ENCODE measurements at regions not wholly inside any gene's neighbourhood (a gene's known extent, or its start where the extent isn't known, plus 50 kb on each side); places are given as distances from the start of the nearest gene placed in this dataset.

DNA sequence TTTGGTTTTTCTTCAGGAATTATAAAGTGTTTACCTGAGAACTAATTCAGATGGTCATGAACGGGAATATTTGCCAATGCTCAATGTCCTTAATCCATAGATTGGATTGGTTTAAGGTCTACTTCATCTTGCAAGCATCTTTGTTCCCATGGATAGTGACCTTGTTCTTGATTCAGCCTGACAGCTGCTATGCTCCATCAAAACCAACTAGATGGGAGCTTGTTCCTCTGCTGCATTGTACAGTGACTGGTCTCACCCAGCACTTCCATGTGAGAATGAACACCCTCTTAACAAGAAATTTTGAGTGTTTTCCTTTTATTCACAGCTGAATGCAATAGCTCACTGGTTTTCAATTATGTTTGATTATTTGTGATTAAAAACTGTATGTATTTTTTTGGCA, 312.6 kb upstream of the ACTBL2 start:
- no peak for DNase-seq (ENCODE audit: low spot score)

DNA sequence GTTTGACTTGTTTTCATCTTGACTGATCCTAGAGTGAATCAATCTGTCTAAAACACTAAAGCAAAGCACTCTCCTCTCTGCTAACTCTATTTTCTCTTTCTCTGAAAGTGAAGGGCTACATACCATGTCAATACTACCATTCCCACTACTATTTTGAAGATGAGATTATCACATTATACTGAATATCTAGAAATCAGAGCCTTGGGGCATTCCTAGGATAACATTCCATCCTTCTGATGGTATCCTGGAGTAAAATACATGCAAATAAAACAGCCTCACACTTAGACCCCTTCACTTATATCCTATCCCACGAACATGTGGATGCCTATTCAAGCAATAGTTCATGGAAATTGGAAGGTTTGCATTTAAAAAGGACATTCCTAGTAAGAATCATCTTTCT, 309.3 kb upstream of the ACTBL2 start:
- no peak for DNase-seq (ENCODE audit: low spot score)

DNA sequence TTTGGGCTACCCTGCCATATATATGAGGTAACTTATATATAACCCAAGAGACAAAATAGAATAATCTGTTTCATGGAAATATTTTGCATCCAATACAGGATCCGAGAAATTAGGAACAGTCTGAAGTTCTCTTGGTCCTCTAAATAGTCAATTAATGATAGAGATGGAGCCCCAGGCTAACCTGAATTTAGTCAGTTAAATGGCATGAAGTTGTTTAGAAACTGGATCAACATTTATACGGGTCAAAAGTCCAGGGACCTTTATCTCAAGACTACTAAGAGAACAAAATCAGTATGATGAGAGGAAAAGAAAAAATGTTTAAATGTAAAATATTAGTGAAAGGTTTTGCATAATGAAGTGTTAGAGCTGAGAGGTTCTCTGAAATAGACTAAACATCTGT, 303.3 kb upstream of the ACTBL2 start:
- no peak for DNase-seq (ENCODE audit: low spot score)

DNA sequence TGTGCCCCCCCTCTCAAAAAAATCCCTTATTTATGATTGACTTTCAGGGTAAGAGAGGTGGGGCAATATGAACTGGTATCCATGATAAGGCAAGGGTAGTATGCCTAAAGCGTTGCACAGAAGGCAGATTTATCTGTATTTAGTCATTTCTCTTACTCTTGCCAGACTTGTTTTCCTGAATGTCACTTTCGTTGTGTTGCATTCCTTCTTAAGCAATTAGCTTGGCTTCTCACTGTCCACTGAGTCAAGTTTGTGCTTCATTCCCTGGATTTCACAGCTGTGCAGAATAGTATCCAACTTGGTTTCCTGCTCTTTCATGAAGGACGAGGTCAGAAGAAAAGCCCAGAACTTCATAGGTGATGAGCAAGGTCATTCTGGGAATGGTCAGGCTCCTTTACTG, 301.5 kb upstream of the ACTBL2 start:
- peak; percentile 33 for DNase-seq (ENCODE audit: low spot score)

DNA sequence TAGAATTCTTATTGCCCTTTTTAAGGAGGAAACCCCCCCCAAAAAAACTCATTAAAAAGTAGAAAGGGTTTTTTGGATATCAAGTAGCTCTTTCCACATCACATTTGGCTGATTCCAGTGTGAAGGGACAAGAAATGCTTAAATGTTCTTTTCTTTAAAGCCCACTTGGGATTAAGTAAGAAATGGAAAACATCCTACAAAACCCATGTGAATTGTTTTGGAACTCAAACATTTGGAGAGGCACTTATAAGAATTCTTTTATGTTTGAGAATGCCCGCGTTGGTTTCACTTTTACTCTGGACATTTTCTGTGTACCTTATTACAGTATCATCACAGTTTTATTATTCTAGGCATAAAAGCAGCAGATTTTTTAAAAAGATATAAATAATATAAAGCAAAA, 301.1 kb upstream of the ACTBL2 start:
- DNase-seq (ENCODE audit: low spot score), result no peak

DNA sequence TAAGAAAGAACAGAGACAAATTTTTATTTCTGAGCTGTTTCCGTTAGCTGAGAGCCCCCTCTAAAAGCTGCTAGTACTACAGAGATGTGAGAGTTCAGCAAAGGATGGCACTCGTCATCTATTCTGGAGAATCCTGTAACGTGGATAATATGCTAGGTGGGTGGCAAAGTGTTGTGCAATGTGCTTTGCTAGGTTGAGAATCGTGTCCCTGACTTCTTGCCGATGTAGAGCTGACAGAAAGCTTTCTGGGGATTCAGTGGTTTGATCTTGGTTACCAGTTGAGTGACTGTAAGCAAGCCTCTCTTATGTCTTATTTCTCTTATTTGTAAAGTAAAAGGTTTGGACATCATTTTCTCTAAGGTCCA, 298.3 kb upstream of the ACTBL2 start:
- no peak for DNase-seq (ENCODE audit: low spot score)

DNA sequence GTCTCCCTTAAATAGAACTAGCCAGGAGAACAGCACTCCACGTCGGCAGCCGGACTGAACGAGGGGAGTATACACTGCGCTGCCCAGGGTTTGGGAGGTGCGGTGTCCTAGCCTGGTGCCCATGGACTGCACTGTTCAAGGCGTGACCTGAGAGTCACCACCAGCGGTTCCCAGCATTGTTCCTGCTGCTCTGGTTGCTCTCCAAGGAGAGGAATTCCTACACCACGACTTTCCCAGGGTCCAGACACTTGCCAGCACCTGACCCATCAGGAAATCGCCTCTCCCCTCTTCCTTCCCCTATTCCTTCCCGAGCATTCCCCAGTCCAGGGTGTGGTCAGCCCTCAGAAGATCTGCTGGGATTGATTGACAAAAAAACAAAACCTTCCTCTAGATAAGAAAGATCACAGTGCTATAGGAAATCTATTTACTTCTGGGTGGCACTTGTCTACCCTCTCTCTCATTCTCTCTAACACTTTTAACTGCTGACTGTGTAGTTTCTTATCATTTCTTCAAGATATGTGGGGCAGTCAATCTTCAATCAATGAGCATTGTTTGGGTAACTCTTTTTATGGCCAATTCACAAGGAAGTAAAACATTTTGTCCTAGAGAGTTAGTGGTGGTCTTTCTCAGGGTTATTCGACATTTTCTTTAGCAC, 297.8 kb upstream of the ACTBL2 start:
- DNase-seq (ENCODE audit: low spot score), result no peak

DNA sequence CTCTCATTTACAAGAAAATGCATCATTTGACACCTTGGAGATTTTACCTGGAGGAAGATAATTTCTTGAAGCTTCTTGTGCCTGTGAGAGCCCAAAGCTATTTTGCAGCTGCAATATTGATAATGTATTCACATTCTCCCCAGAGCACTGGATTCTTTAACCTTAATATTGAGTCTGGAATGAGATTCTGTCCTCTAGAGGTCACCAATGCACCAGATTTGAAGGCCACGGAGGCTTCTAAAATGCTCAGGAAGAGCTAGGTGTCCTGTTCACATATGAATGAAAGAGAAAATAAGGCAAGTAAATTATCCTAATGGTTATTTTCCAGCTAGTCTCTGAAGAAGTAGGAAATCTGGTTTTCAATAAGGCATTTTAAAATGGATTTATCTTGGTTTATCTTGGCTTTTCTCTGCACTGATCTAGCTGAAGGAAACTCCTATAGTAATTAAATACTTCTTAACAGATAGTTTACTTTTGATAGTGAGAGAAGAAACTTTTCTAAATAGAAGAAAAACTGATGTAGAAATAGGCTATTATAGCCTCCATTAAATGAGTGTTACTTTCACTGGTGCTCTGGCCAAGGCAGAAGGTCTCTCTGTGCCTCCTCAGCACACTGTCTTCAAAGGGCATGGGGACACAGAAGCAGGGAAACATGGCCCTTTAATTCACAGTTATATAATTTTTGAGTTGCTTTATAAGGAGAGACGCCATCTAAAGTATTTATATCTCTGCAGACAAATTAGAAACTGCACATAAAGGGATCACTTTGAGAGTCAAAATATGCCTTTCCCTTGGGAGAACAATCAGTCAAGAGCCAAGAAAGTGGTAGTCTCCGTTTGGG, 297.0 kb upstream of the ACTBL2 start:
- DNase-seq (ENCODE audit: low spot score), result peak; percentile 56

DNA sequence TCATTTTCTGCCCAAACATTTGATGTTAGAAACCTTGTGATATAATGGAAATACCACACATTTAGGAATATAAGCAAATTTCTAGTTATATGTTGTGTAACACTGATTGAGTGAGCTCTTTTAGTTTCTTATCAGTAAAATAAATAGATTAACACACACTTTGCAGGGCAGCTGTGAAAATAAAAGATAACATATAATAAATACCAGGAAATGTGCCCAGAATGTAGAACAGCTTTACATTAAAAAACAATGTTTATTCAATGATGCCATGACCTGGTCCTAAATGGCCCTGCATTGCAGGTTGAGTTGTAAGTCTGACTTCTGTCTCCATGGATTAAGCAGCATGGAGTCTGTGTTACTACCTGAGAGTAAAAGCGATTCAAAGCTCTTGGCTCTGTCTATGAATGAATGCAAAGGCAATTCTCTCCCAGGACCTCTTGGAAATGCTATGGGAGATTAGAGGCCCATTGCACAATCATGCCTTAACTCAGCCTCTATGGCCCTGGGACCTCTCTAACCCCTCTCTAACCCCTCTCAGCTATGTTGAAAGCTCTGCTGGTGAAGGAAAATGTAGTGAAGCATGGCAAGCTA, 296.0 kb upstream of the ACTBL2 start:
- DNase-seq (ENCODE audit: low spot score), result no peak

DNA sequence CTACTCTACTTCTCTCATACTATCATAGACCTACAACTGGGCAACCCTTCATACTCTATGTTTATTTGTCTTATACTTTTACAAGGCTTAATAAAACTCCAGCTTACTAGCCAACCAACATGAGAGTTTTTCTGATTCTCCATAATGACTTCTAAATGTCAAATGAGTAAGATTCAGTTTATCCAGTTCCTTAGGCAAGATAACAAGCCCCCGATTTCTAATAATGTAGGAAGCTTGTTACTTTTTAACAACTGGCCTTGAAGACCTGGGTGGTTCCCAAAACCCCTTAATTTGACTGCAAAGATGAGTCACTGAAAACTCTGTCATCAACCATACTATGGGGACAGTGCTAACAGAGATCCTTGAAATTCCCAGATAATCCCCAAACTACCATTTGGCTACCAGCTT, 294.6 kb upstream of the ACTBL2 start:
- no peak for DNase-seq (ENCODE audit: low spot score)

DNA sequence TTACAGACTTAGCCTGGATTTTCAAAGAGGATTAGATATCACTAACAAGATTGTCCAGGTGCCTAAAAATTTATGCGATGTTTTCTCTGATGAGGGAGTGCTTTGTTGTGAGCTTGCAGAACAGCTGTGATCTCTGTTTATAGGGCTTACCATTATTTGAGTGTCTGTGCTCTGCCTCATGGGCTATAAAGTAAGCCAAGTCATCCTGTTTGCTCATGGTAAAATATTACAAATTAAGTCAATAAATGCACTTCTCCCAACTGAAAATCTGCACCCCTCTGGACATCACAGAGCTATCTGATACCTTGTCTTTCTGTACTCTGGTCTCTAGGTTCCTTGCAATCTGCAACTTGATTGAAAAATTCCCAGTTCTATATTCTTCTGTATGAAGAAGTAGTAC, 293.4 kb upstream of the ACTBL2 start:
- no peak for DNase-seq (ENCODE audit: low spot score)

DNA sequence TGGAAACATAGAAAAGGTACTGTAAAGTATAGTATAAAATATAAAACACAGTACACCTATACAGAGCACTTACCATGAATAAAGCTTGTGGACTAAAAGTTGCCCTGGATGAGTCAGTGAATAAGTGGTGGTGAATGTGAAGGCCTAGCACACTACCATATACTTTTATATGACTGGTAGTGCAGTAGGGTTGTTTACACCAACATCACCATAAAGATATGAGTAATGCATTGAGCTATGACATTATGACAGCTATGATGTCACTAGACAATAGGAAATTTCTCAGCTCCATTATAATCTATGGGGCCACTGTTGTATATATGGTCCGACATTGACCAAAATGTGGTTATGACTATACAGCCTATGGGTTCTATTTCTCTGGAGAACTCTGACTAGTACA, 291.8 kb upstream of the ACTBL2 start:
- no peak for DNase-seq (ENCODE audit: low spot score)

DNA sequence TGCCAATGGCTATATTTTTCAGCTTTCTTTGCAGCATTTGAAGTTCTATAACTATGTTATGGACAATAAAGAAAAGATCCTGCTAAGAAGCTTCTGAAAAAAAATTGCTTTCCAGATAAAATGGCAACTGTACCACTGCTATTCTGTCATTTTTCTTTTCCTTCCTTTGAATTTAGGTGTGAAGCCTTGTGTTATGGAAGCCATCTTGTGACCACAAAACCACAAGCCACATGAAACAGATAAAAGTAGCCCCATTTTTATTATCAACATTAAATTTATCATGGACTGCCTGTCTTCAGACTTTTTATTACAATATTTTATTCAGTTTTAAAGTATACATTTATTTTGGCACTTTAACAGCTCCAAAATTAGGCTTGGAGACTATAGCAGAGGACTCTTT, 289.9 kb upstream of the ACTBL2 start:
- no peak for DNase-seq (ENCODE audit: low spot score)

DNA sequence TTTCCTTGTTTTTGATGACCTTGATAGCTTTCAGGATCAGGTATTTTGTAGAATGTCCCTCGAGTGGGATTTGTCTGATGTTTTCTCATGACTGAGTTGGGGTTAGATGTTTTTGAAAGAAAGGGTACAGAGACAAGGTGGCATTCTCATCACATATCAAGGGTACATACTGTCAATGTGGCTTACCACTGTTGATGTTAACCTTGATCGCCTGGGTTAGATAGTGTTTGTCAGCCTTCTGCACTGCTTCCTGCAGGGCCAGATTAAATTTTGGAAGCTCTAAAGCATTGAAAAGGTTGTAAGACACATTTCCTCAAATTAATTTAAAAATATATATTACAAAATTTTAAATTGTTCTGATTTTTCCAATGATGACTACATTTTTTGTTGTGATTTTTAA, 287.4 kb upstream of the ACTBL2 start:
- DNase-seq (ENCODE audit: low spot score), result no peak

DNA sequence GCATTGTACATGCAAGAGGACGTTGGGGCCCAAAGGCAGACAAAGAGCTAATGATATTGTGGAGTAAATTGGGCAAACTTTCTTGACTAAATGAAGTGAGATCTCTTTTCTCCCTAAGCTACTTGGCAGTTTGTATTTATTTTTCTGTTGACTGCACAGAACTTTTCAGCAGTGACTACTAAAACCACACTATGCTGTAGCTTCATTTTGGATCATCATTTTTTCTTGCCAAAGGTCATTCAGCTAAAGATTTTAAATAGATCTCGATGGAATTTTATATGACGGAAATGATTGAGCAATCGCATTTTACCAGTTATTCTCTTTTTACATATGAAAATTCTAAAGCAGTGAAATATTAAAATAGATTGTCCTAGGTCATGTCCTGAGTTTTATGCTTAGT, 286.1 kb upstream of the ACTBL2 start:
- no peak for DNase-seq (ENCODE audit: low spot score)

DNA sequence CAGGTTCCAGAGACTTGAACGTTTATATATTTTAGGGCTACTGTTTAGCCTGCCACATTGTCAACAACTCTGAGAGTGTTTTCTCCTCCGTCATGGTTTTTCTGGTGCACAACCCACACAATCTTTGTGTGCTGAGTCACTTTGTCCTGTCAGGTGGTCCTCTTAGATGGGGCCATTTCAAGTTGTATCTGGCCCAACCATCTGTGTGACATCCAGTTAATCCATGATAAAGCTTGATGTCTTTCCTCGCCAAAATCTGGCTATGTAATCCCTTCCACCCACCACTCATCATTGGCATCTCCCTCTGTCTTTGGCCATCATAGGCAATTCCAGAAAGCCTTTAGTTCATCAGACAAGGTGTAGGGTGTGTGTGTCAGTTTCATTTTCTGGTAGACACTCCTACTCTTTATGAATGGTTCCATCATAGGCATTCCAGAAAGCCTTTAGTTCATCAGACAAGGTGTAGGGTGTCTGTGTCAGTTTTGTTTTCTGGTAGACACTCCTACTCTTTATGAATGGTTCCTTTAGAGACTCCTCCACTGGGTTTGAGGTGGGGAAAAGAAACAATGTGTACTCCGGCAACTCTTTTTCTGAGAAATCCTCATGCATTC, 282.0 kb upstream of the ACTBL2 start:
- no peak for DNase-seq (ENCODE audit: low spot score)

DNA sequence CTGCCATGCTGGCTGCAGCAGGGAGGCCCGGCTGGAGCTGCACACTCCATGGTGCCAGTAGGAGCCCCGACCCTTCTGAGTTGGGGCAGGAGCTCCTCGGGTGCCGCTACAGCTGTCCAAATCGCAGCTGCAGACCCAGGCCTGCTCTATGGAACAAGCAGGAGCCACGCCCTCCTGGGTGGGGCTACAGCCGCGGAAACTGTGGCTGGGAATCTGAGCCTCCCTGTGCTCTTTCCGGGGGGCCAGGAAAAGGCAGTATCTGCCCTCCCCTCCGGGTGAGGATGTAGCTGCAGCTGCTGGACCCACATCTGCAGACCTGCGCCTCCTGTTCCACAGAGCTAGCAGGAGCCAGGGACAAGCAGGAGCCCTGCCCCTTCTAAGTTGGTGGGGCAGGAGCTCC, 278.9 kb upstream of the ACTBL2 start:
- no peak for DNase-seq (ENCODE audit: low spot score)

DNA sequence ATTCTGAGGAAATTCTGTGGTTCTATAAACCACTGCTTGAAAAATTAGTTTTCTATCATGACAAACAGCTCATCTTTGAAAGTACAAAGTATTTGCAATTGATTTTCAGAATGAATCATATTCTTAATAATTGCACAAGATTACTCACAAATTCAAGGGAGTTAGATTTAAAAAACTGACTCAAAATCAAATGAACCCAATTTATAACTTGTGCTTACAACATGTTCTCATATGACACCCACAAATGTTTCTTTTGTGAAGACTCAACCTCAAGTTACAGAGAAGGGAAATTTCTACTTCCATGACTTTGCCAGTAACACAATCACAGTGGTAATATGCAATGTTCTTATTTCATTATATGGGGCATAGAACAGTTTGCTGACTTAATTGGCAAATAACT, 272.0 kb upstream of the ACTBL2 start:
- no peak for DNase-seq (ENCODE audit: low spot score)

DNA sequence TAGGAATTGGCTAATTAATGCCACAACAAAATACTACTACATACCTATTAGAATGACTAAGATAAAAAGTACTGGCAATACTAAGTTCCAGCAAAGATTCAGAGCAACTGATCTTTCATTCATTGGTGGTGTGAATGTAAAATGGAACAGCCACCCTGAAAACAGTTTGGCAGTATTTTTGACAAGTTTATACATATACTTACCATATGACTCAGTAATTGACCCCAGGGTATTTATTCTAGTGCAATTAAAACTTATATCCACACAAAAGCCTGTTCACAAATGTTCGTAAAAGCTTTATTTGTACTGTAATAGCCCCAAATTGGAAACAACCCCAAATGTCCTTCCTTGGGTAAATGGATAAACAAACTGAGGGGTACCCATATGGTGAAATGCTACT, 270.8 kb upstream of the ACTBL2 start:
- DNase-seq (ENCODE audit: low spot score), result no peak

DNA sequence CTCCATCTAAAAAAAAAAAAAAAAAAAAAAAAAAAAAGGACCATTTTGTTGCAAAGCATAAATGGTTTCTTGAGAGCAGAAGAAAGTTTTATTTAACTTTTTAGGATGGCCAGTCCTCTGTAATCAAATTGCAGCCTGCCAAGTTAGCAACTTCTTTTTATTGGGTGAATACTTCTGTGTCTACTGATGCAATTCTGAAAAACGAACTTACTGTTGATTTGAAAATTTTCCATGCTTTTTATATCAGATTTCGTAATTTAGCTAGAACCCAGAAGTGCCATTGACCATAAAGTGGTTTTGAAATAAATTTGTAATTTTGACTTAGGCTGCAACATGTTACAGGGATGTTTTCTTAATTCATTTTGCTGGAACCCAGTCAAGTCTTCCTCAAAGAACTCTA, 269.1 kb upstream of the ACTBL2 start:
- DNase-seq (ENCODE audit: low spot score), result peak; percentile 20

DNA sequence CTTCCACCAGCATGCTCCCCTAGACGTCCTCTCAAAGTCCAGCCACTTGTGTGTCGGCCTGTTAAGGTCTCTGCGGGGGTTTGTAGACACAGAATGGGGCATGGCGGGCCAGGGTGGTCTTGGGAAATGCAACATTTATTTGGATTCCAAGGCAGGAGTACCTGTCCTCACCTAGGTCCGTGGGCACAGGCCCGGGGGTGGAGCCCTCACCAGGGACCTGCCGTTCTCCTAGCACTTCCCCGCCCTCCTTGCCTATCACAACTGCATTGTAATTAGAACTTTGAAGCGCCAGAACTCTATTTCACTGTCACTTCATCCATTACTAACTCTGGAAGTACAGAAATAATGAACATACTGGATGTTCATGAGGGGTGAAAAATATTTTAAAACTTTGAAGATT, 268.3 kb upstream of the ACTBL2 start:
- DNase-seq (ENCODE audit: low spot score), result no peak

DNA sequence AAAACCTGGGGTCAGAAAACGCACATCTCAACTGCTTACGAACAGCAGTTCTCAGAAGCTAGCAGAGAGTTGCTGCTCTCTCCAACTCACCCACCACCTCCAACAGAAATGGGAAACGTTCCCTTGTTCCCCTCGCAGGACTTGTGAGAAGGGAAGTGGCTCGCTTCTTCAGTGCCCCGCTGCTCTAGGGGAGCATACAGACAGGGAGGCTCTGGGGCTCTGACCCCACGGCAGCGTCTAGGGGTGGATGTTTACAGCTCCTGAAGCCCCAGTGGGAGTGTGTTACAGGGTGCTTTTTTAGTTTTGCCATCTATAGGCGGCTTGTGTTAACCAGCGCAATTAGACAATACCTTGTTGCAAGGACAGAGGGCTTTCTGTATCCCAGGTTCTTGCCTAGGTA, 267.7 kb upstream of the ACTBL2 start:
- no peak for DNase-seq (ENCODE audit: low spot score)

DNA sequence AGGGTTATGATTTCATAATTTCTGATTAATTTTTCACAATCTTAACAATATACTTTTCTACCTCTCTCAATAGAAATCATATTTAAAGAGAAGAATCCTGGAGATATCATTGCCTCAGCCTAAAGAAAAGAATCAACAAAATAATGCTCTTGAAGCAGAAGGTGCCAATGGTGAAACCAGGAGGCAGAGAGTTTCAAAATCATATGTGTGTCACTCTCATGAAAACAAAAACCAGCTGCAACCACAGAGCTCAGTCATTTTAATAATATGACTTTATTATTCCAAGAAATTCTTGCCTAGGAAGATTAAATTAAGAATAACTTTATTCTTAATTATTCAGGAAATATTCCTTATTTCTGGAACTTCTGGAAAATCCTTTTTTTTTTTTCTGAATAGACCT, 266.8 kb upstream of the ACTBL2 start:
- peak; percentile 61 for DNase-seq (ENCODE audit: low spot score)
